ENCODE measurements at regions not wholly inside any gene's neighbourhood (a gene's known extent, or its start where the extent isn't known, plus 50 kb on each side); places are given as distances from the start of the nearest gene placed in this dataset.

DNA sequence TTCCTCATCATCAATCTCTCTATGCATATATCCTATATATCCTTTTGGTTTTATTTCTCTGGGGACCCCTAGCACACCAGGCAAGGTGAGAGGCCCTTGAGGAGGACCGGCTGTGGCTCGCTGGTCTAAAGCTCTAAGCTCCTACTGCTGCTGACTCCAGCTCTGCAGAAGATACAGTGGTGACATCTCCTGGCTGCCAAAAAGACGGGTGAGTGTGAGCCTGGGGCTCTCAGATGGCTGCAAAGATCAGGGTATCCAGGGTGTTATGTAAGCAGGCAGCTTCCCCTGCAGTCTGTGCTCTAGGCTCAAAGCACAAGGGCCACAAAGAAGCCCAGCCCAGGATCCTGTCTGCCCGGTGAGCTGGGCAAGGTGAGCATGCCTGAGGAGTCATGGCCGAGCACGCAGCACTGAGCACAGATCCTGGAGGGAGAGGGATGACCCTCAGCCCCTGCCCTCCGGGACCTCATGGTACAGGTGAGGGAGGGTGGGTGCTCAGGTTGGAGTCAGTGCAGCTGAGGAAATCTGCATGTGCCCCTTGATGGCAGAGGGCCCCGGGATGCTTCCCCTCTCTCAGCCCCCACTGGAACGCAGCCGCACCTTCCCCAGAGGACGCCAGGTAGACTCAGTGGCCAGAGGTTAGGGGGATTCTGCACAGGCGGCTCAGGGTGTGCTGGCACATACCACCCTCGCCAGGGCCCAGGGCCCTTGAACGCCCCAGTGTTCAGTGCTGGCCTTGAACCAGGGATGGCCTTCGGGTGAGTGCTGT lies 95.4 kb upstream of the INSIG1 start:
- Mint-ChIP-seq H3K27me3 (ENCODE audit: insufficient read depth, low read depth, poor library complexity) (peaks cover 3% of the 10 kb centered on the region), H3K9me3 (peaks cover 20% of the 10 kb centered on the region), H3K27ac (no peak overlapping the region), H3K4me3 (no peak overlapping the region), H3K36me3 (ENCODE audit: low read depth) (peaks cover 6% of the 10 kb centered on the region; the same call in 1 of the 3 replicates), H3K4me1 (peaks cover 13% of the 10 kb centered on the region)
- Histone ChIP-seq H3K27ac (ENCODE audit: low read depth) (no peak overlapping the region), H3K9me2 (ENCODE audit: insufficient read depth) (no peaks in the 10 kb centered on the region), H3K27me3 (ENCODE audit: insufficient read depth) (no peaks in the 10 kb centered on the region), H4K20me1 (replicated peaks; ENCODE audit: insufficient read depth) (no peaks in the 10 kb centered on the region), H3F3A (replicated peaks; ENCODE audit: low read depth) (no peaks in the 10 kb centered on the region), H3K36me3 (ENCODE audit: insufficient read depth) (no peaks in the 10 kb centered on the region), H2AFZ (no peak overlapping the region), H3K4me3 (no peak overlapping the region), H3K4me2 (no peak overlapping the region), H3K79me2 (replicated peaks; ENCODE audit: insufficient read depth) (no peaks in the 10 kb centered on the region), H3K4me1 (ENCODE audit: insufficient read depth) (no peaks in the 10 kb centered on the region)
- TF ChIP-seq, protein P1, sequence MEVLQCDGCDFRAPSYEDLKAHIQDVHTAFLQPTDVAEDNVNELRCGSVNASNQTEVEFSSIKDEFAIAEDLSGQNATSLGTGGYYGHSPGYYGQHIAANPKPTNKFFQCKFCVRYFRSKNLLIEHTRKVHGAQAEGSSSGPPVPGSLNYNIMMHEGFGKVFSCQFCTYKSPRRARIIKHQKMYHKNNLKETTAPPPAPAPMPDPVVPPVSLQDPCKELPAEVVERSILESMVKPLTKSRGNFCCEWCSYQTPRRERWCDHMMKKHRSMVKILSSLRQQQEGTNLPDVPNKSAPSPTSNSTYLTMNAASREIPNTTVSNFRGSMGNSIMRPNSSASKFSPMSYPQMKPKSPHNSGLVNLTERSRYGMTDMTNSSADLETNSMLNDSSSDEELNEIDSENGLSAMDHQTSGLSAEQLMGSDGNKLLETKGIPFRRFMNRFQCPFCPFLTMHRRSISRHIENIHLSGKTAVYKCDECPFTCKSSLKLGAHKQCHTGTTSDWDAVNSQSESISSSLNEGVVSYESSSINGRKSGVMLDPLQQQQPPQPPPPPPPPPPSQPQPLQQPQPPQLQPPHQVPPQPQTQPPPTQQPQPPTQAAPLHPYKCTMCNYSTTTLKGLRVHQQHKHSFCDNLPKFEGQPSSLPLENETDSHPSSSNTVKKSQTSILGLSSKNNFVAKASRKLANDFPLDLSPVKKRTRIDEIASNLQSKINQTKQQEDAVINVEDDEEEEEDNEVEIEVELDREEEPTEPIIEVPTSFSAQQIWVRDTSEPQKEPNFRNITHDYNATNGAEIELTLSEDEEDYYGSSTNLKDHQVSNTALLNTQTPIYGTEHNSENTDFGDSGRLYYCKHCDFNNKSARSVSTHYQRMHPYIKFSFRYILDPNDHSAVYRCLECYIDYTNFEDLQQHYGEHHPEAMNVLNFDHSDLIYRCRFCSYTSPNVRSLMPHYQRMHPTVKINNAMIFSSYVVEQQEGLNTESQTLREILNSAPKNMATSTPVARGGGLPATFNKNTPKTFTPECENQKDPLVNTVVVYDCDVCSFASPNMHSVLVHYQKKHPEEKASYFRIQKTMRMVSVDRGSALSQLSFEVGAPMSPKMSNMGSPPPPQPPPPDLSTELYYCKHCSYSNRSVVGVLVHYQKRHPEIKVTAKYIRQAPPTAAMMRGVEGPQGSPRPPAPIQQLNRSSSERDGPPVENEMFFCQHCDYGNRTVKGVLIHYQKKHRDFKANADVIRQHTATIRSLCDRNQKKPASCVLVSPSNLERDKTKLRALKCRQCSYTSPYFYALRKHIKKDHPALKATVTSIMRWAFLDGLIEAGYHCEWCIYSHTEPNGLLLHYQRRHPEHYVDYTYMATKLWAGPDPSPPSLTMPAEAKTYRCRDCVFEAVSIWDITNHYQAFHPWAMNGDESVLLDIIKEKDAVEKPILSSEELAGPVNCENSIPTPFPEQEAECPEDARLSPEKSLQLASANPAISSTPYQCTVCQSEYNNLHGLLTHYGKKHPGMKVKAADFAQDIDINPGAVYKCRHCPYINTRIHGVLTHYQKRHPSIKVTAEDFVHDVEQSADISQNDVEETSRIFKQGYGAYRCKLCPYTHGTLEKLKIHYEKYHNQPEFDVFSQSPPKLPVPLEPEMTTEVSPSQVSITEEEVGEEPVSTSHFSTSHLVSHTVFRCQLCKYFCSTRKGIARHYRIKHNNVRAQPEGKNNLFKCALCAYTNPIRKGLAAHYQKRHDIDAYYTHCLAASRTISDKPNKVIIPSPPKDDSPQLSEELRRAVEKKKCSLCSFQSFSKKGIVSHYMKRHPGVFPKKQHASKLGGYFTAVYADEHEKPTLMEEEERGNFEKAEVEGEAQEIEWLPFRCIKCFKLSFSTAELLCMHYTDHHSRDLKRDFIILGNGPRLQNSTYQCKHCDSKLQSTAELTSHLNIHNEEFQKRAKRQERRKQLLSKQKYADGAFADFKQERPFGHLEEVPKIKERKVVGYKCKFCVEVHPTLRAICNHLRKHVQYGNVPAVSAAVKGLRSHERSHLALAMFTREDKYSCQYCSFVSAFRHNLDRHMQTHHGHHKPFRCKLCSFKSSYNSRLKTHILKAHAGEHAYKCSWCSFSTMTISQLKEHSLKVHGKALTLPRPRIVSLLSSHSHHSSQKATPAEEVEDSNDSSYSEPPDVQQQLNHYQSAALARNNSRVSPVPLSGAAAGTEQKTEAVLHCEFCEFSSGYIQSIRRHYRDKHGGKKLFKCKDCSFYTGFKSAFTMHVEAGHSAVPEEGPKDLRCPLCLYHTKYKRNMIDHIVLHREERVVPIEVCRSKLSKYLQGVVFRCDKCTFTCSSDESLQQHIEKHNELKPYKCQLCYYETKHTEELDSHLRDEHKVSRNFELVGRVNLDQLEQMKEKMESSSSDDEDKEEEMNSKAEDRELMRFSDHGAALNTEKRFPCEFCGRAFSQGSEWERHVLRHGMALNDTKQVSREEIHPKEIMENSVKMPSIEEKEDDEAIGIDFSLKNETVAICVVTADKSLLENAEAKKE (CRISPR knock-in tag; IDR thresholded peaks at IDR 0.05) = no peak
- TF ChIP-seq POLR2AphosphoS5 (IDR thresholded peaks at IDR 0.05; ENCODE audit: low read depth) (no peak), ZNF331 (CRISPR knock-in tag; IDR thresholded peaks at IDR 0.05; ENCODE audit: low read depth) (no peak), EZH2 (IDR thresholded peaks at IDR 0.05; ENCODE audit: low read depth, unreplicated experiment) (no peak)
- TF ChIP-seq, protein P2, sequence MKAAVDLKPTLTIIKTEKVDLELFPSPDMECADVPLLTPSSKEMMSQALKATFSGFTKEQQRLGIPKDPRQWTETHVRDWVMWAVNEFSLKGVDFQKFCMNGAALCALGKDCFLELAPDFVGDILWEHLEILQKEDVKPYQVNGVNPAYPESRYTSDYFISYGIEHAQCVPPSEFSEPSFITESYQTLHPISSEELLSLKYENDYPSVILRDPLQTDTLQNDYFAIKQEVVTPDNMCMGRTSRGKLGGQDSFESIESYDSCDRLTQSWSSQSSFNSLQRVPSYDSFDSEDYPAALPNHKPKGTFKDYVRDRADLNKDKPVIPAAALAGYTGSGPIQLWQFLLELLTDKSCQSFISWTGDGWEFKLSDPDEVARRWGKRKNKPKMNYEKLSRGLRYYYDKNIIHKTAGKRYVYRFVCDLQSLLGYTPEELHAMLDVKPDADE (IDR thresholded peaks at IDR 0.05) = no peak
- ATAC-seq (no peak), DNase-seq (ENCODE audit: low spot score) (no peak)

Data from GM23338 (cell line).